GM18907 (cell line): ENCODE measurements at regions not wholly inside any gene's neighbourhood (a gene's known extent, or its start where the extent isn't known, plus 50 kb on each side); places are given as distances from the start of the nearest gene placed in this dataset.

Experiments used
- ATAC-seq: cut with Tn5 transposase; IDR thresholded peaks from one replicate; pipeline ENCODE4 v1.9.1; 2021; ENCODE audit warnings: mild to moderate bottlenecking, moderate library complexity; ENCODE audit not compliant: unreplicated experiment

GRCh38 chr1:87506147-87506546 lies 177.5 kb downstream of the LMO4 start:
- ATAC-seq: no peak

- ATAC-seq: no peak
These were observed 179.6 kb downstream of the LMO4 start for GRCh38 chr1:87508247-87508787.

GRCh38 chr1:87510540-87510939 lies 181.9 kb downstream of the LMO4 start:
- no peak for ATAC-seq

- no peak for ATAC-seq
These were observed 182.8 kb downstream of the LMO4 start for GRCh38 chr1:87511449-87511848.

GRCh38 chr1:87512431-87512830 lies 183.8 kb downstream of the LMO4 start:
- ATAC-seq: no peak

- no peak for ATAC-seq
These were observed 184.6 kb downstream of the LMO4 start for GRCh38 chr1:87513255-87513654.

- ATAC-seq: no peak
These were observed 185.4 kb downstream of the LMO4 start for GRCh38 chr1:87513966-87514660.

GRCh38 chr1:87515781-87516180 lies 187.1 kb downstream of the LMO4 start:
- ATAC-seq: no peak

GRCh38 chr1:87518794-87519193 lies 190.1 kb downstream of the LMO4 start:
- ATAC-seq: no peak

- no peak for ATAC-seq
These were observed 192.8 kb downstream of the LMO4 start for GRCh38 chr1:87521452-87521851.

- ATAC-seq: no peak
These were observed 194.8 kb downstream of the LMO4 start for GRCh38 chr1:87523466-87523865.

- no peak for ATAC-seq
These were observed 195.5 kb downstream of the LMO4 start for GRCh38 chr1:87524021-87524754.

GRCh38 chr1:87528754-87529517 lies 200.3 kb downstream of the LMO4 start:
- ATAC-seq: no peak

GRCh38 chr1:87530042-87530807 lies 201.5 kb downstream of the LMO4 start:
- no peak for ATAC-seq

GRCh38 chr1:87535551-87535950 lies 206.9 kb downstream of the LMO4 start:
- no peak for ATAC-seq

GRCh38 chr1:87539147-87539546 lies 210.5 kb downstream of the LMO4 start:
- ATAC-seq: no peak

- no peak for ATAC-seq
These were observed 214.0 kb downstream of the LMO4 start for GRCh38 chr1:87542697-87543096.

- no peak for ATAC-seq
These were observed 221.1 kb downstream of the LMO4 start for GRCh38 chr1:87549738-87550137.

GRCh38 chr1:87553511-87553910 lies 224.8 kb downstream of the LMO4 start:
- no peak for ATAC-seq

GRCh38 chr1:87555366-87555765 lies 226.7 kb downstream of the LMO4 start:
- ATAC-seq: no peak

- no peak for ATAC-seq
These were observed 227.6 kb downstream of the LMO4 start for GRCh38 chr1:87556326-87556725.
